ENCODE measurements at regions not wholly inside any gene's neighbourhood (a gene's known extent, or its start where the extent isn't known, plus 50 kb on each side); places are given as distances from the start of the nearest gene placed in this dataset.
A peak's percentile ranks its signal among the peaks of the same experiment; 100 is the strongest.
"Not testable (repeated sequence)": the region's sequence is repeated elsewhere in the genome, so short reads cannot be mapped to it uniquely, and the experiment has no call there.

- no peak for DNase-seq (ENCODE audit: low spot score)
These were observed 619.9 kb downstream of the TYW1 start for GRCh38 chr7:67616517-67616916.

GRCh38 chr7:67618556-67619162, 622.0 kb downstream of the TYW1 start:
- DNase-seq (ENCODE audit: low spot score) = no peak

GRCh38 chr7:67619175-67619574, 622.5 kb downstream of the TYW1 start:
- DNase-seq (ENCODE audit: low spot score) = no peak

GRCh38 chr7:67620216-67620933, 623.7 kb downstream of the TYW1 start:
- DNase-seq (ENCODE audit: low spot score) = peak; percentile 28

GRCh38 chr7:67621704-67622103, 625.1 kb downstream of the TYW1 start:
- no peak for DNase-seq (ENCODE audit: low spot score)

GRCh38 chr7:67625257-67625737, 628.7 kb downstream of the TYW1 start:
- peak; percentile 67 for DNase-seq (ENCODE audit: low spot score)

GRCh38 chr7:67631476-67631875, 634.8 kb downstream of the TYW1 start:
- DNase-seq (ENCODE audit: low spot score) = no peak

GRCh38 chr7:67635271-67635670, 638.6 kb downstream of the TYW1 start:
- no peak for DNase-seq (ENCODE audit: low spot score)

- no peak for DNase-seq (ENCODE audit: low spot score)
These were observed 639.9 kb downstream of the TYW1 start for GRCh38 chr7:67636348-67637022.

GRCh38 chr7:67637023-67637358, 640.4 kb downstream of the TYW1 start:
- DNase-seq (ENCODE audit: low spot score) = no peak

GRCh38 chr7:67642542-67642941, 645.9 kb downstream of the TYW1 start:
- DNase-seq (ENCODE audit: low spot score) = not testable (repeated sequence)

GRCh38 chr7:67644151-67644550, 647.5 kb downstream of the TYW1 start:
- no peak for DNase-seq (ENCODE audit: low spot score)

GRCh38 chr7:67652937-67653336, 656.3 kb downstream of the TYW1 start:
- no peak for DNase-seq (ENCODE audit: low spot score)

- no peak for DNase-seq (ENCODE audit: low spot score)
These were observed 657.3 kb downstream of the TYW1 start for GRCh38 chr7:67653856-67654454.

GRCh38 chr7:67654642-67655041, 658.0 kb downstream of the TYW1 start:
- no peak for DNase-seq (ENCODE audit: low spot score)

GRCh38 chr7:67655168-67655567, 658.5 kb downstream of the TYW1 start:
- no peak for DNase-seq (ENCODE audit: low spot score)

- no peak for DNase-seq (ENCODE audit: low spot score)
These were observed 662.5 kb downstream of the TYW1 start for GRCh38 chr7:67659091-67659490.

- no peak for DNase-seq (ENCODE audit: low spot score)
These were observed 666.2 kb downstream of the TYW1 start for GRCh38 chr7:67662804-67663203.

- DNase-seq (ENCODE audit: low spot score) = no peak
These were observed 667.0 kb downstream of the TYW1 start for GRCh38 chr7:67663644-67664043.

GRCh38 chr7:67666359-67666758, 669.7 kb downstream of the TYW1 start:
- not testable (repeated sequence) for DNase-seq (ENCODE audit: low spot score)

GRCh38 chr7:67671006-67671548, 674.4 kb downstream of the TYW1 start:
- DNase-seq (ENCODE audit: low spot score) = no peak

- no peak for DNase-seq (ENCODE audit: low spot score)
These were observed 677.2 kb downstream of the TYW1 start for GRCh38 chr7:67673861-67674260.
